ENCODE measurements at regions not wholly inside any gene's neighbourhood (a gene's known extent, or its start where the extent isn't known, plus 50 kb on each side); places are given as distances from the start of the nearest gene placed in this dataset.
A peak's percentile ranks its signal among the peaks of the same experiment; 100 is the strongest.

GRCh38 chr1:56174176-56174885 lies 405.0 kb downstream of the PLPP3 start:
- H3K27me3 Mint-ChIP-seq (ENCODE audit: insufficient read depth, low read depth), result peaks cover 3% of the 10 kb centered on the region
- Histone ChIP-seq H3K27ac (no peak overlapping the region), H3K79me2 (ENCODE audit: low read depth) (no peaks in the 10 kb centered on the region)

GRCh38 chr1:56173736-56174135 lies 405.6 kb downstream of the PLPP3 start:
- DNase-seq (ENCODE audit: low spot score), result no peak
- Histone ChIP-seq H2AFZ (replicated peaks) (no peak overlapping the region), H3F3A (ENCODE audit: low read depth) (no peaks in the 10 kb centered on the region), H3K4me3 (no peak overlapping the region), H3K9me3 (ENCODE audit: low read depth) (no peaks in the 10 kb centered on the region), H3K4me2 (no peak overlapping the region), H3K36me3 (no peaks in the 10 kb centered on the region), H4K20me1 (ENCODE audit: low read depth) (no peaks in the 10 kb centered on the region), H3K27me3 (no peaks in the 10 kb centered on the region), H3K27ac (no peak overlapping the region), H3K9ac (no peak overlapping the region), H3K4me1 (peaks cover 13% of the 10 kb centered on the region), H3K79me2 (ENCODE audit: low read depth) (no peaks in the 10 kb centered on the region)
- Mint-ChIP-seq H3K4me3 (no peak overlapping the region), H3K4me1 (peaks cover 5% of the 10 kb centered on the region), H3K27ac (no peak overlapping the region), H3K9me3 (no peaks in the 10 kb centered on the region), H3K36me3 (no peaks in the 10 kb centered on the region), H3K27me3 (ENCODE audit: insufficient read depth, low read depth) (peaks cover 3% of the 10 kb centered on the region)
- TF ChIP-seq EZH2phosphoT487 (IDR thresholded peaks at IDR 0.05), result no peak
- no peak for TF ChIP-seq EZH2 (IDR thresholded peaks at IDR 0.05)
- TF ChIP-seq CTCF (IDR thresholded peaks at IDR 0.05), result no peak

More at GRCh38 chr1:56174176-56174885, 405.0 kb downstream of the PLPP3 start:
- TF ChIP-seq CTCF (IDR thresholded peaks at IDR 0.05) (no peak), EZH2phosphoT487 (IDR thresholded peaks at IDR 0.05) (no peak), EZH2 (IDR thresholded peaks at IDR 0.05) (no peak)
- no peak overlapping the region for H3K27ac Mint-ChIP-seq
- Histone ChIP-seq H2AFZ (replicated peaks) (peak overlapping the region; percentile 26), H3K36me3 (no peaks in the 10 kb centered on the region), H3K27me3 (no peaks in the 10 kb centered on the region), H3K4me3 (no peak overlapping the region), H3K9me3 (ENCODE audit: low read depth) (no peaks in the 10 kb centered on the region), H3K9ac (no peak overlapping the region), H3K4me2 (no peak overlapping the region), H3K4me1 (peaks cover 13% of the 10 kb centered on the region), H3F3A (ENCODE audit: low read depth) (no peaks in the 10 kb centered on the region), H4K20me1 (ENCODE audit: low read depth) (no peaks in the 10 kb centered on the region)
- H3K4me1 Mint-ChIP-seq, result peaks cover 5% of the 10 kb centered on the region
- H3K4me3 Mint-ChIP-seq, result no peak overlapping the region
- no peak for DNase-seq (ENCODE audit: low spot score)
- H3K36me3 Mint-ChIP-seq, result no peaks in the 10 kb centered on the region
- no peaks in the 10 kb centered on the region for H3K9me3 Mint-ChIP-seq

GRCh38 chr1:56171670-56172069 lies 407.7 kb downstream of the PLPP3 start:
- H3K9me3 ChIP-seq (ENCODE audit: low read depth), result no peaks in the 10 kb centered on the region
- no peak overlapping the region for H3K4me3 Mint-ChIP-seq
- no peak overlapping the region for H2AFZ ChIP-seq (replicated peaks)
- no peaks in the 10 kb centered on the region for H4K20me1 ChIP-seq (ENCODE audit: low read depth)
- H3K9me3 Mint-ChIP-seq, result no peaks in the 10 kb centered on the region
- TF ChIP-seq EZH2 (IDR thresholded peaks at IDR 0.05) (no peak), EZH2phosphoT487 (IDR thresholded peaks at IDR 0.05) (no peak), CTCF (IDR thresholded peaks at IDR 0.05) (no peak)
- H3K79me2 ChIP-seq (ENCODE audit: low read depth), result no peaks in the 10 kb centered on the region
- H3K9ac ChIP-seq, result no peak overlapping the region
- no peak overlapping the region for H3K27ac Mint-ChIP-seq
- H3K27ac ChIP-seq, result no peak overlapping the region
- H3K27me3 ChIP-seq, result no peaks in the 10 kb centered on the region
- H3K4me2 ChIP-seq, result no peak overlapping the region
- peaks cover 5% of the 10 kb centered on the region for H3K4me1 Mint-ChIP-seq
- no peaks in the 10 kb centered on the region for H3K27me3 Mint-ChIP-seq (ENCODE audit: insufficient read depth, low read depth)
- no peaks in the 10 kb centered on the region for H3F3A ChIP-seq (ENCODE audit: low read depth)
- H3K36me3 Mint-ChIP-seq, result no peaks in the 10 kb centered on the region
- H3K36me3 ChIP-seq, result no peaks in the 10 kb centered on the region
- H3K4me3 ChIP-seq, result no peak overlapping the region
- no peak for DNase-seq (ENCODE audit: low spot score)
- peaks cover 13% of the 10 kb centered on the region for H3K4me1 ChIP-seq

Data from neural progenitor cell (in vitro differentiated cells).